CD8-positive, alpha-beta memory T cell (primary cell): ENCODE measurements at regions not wholly inside any gene's neighbourhood (a gene's known extent, or its start where the extent isn't known, plus 50 kb on each side); places are given as distances from the start of the nearest gene placed in this dataset.

Experiments
- CTCF ChIA-PET: fragments of 350-600 bp; sonication (Branson Sonifier 250); formaldehyde crosslinking; loops from one replicate; lab custom pipeline; 2021; ENCODE audit warnings: antibody characterized with exemption; lab: Charles Lee
- POLR2A ChIA-PET: fragments of 350-600 bp; sonication (Branson Sonifier 250); formaldehyde crosslinking; loops from one replicate; lab custom pipeline; 2021; ENCODE audit warnings: antibody characterized with exemption; lab: Charles Lee
- DNase-seq, 5 donors: peaks; one replicate each; pipeline versions ENCODE4 v3.0.0 to v3.0.0-alpha.2; 2020 to 2022; ENCODE audit warnings: mixed read lengths in 1 of 5
- H3K27ac ChIP-seq: one replicate; pipeline ENCODE4 v1.7.0; 2013; ENCODE audit warnings: low read depth, mild to moderate bottlenecking, low read length, moderate library complexity
- H3K27me3 ChIP-seq: 2 replicates; pipeline ENCODE4 v1.7.0; 2013; ENCODE audit warnings: low read length, mild to moderate bottlenecking; ENCODE audit not compliant: insufficient read depth, poor library complexity, severe bottlenecking
- H3K36me3 ChIP-seq: 2 replicates; pipeline ENCODE4 v1.7.0; 2013; ENCODE audit warnings: mild to moderate bottlenecking, low read length, moderate library complexity; ENCODE audit not compliant: insufficient read depth
- H3K4me1 ChIP-seq: 2 replicates; pipeline ENCODE4 v1.7.0; 2013; ENCODE audit warnings: mild to moderate bottlenecking, low read length, moderate library complexity; ENCODE audit not compliant: insufficient read depth
- H3K4me3 ChIP-seq: 2 replicates; pipeline ENCODE4 v1.7.0; 2013; ENCODE audit warnings: mild to moderate bottlenecking, low read length
- H3K9me3 ChIP-seq: 2 replicates; pipeline ENCODE4 v1.7.0; 2013; ENCODE audit warnings: mild to moderate bottlenecking, low read length
- H3K27ac Mint-ChIP-seq, 8 donors: one replicate each; pipeline ENCODE4 v1.8.0; 2020 to 2021; ENCODE audit warnings: mixed read lengths in 8 of 8, mild to moderate bottlenecking in 6 of 8, inconsistent platforms in 3 of 8, moderate library complexity in 3 of 8
- H3K27me3 Mint-ChIP-seq, 2 donors: one replicate each; pipeline ENCODE4 v1.8.0; 2020 to 2021; ENCODE audit warnings: mixed read lengths in 2 of 2, mild to moderate bottlenecking in 1 of 2, moderate library complexity in 1 of 2
- H3K36me3 Mint-ChIP-seq, 3 donors: one replicate each; pipeline ENCODE4 v1.8.0; 2020 to 2021; ENCODE audit warnings: mixed read lengths in 3 of 3, inconsistent platforms in 1 of 3, mild to moderate bottlenecking in 1 of 3
- H3K4me1 Mint-ChIP-seq, 3 donors: one replicate each; pipeline ENCODE4 v1.8.0; 2020 to 2021; ENCODE audit warnings: mixed read lengths in 3 of 3, inconsistent platforms in 1 of 3, mild to moderate bottlenecking in 1 of 3
- H3K4me3 Mint-ChIP-seq, 7 donors: one replicate each; pipeline ENCODE4 v1.8.0; 2020 to 2021; ENCODE audit warnings: mixed read lengths in 7 of 7, mild to moderate bottlenecking in 6 of 7, moderate library complexity in 4 of 7, inconsistent platforms in 2 of 7
- H3K9me3 Mint-ChIP-seq, 5 donors: one replicate each; pipeline ENCODE4 v1.8.0; 2020 to 2022; ENCODE audit warnings: mixed read lengths in 5 of 5, mild to moderate bottlenecking in 3 of 5, moderate library complexity in 2 of 5, inconsistent platforms in 1 of 5

GRCh38 chr11:122042981-122043380 is 73.0 kb downstream of the BLID start:
- Mint-ChIP-seq H3K4me1 (no peaks in the 10 kb centered on the region), H3K36me3 (no peaks in the 10 kb centered on the region), H3K27me3 (peaks cover 1 to 3% of the 10 kb centered on the region in 2 donors), H3K9me3 (peaks cover 0 to 3% (median 0%) of the 10 kb centered on the region in 5 donors), H3K4me3 (no peak overlapping the region), H3K27ac (no peak overlapping the region)
- POLR2A ChIA-PET, result no interaction called here
- H3K36me3 ChIP-seq, result no peaks in the 10 kb centered on the region
- H3K4me1 ChIP-seq, result no peaks in the 10 kb centered on the region
- no peak for DNase-seq
- H3K27ac ChIP-seq, result no peak overlapping the region
- no peaks in the 10 kb centered on the region for H3K9me3 ChIP-seq
- no peaks in the 10 kb centered on the region for H3K27me3 ChIP-seq
- no peak overlapping the region for H3K4me3 ChIP-seq
- CTCF ChIA-PET, result no interaction called here

GRCh38 chr11:122040464-122040863 is 75.6 kb downstream of the BLID start:
- CTCF ChIA-PET, result no interaction called here
- Mint-ChIP-seq H3K36me3 (no peaks in the 10 kb centered on the region), H3K4me3 (no peak overlapping the region), H3K27me3 (peaks cover 0 to 1% of the 10 kb centered on the region in 2 donors), H3K4me1 (no peaks in the 10 kb centered on the region), H3K27ac (no peak overlapping the region), H3K9me3 (peaks cover 0 to 3% (median 0%) of the 10 kb centered on the region in 5 donors)
- no peak overlapping the region for H3K4me3 ChIP-seq
- no peaks in the 10 kb centered on the region for H3K9me3 ChIP-seq
- no peaks in the 10 kb centered on the region for H3K4me1 ChIP-seq
- H3K27me3 ChIP-seq, result no peaks in the 10 kb centered on the region
- POLR2A ChIA-PET, result no interaction called here
- no peak for DNase-seq
- H3K36me3 ChIP-seq, result no peaks in the 10 kb centered on the region
- H3K27ac ChIP-seq, result no peak overlapping the region

- no peak overlapping the region for H3K27ac ChIP-seq
- H3K9me3 Mint-ChIP-seq, result peaks cover 0 to 3% (median 0%) of the 10 kb centered on the region in 5 donors
- no peak overlapping the region for H3K4me3 ChIP-seq
- H3K4me1 Mint-ChIP-seq, result no peaks in the 10 kb centered on the region
- H3K4me3 Mint-ChIP-seq, result no peak overlapping the region
- no peaks in the 10 kb centered on the region for H3K9me3 ChIP-seq
- ChIA-PET CTCF (no interaction called here), POLR2A (no interaction called here)
- H3K27ac Mint-ChIP-seq, result no peak overlapping the region
- no peak for DNase-seq
- no peaks in the 10 kb centered on the region for H3K4me1 ChIP-seq
- no peaks in the 10 kb centered on the region for H3K27me3 ChIP-seq
- no peaks in the 10 kb centered on the region for H3K36me3 Mint-ChIP-seq
- H3K36me3 ChIP-seq, result no peaks in the 10 kb centered on the region
- peaks cover 0 to 1% of the 10 kb centered on the region in 2 donors for H3K27me3 Mint-ChIP-seq
These were observed 77.5 kb downstream of the BLID start for GRCh38 chr11:122038543-122038942.

- Mint-ChIP-seq H3K36me3 (no peaks in the 10 kb centered on the region), H3K27ac (no peak overlapping the region), H3K9me3 (peaks cover 0 to 3% (median 0%) of the 10 kb centered on the region in 5 donors), H3K4me3 (no peak overlapping the region), H3K4me1 (no peaks in the 10 kb centered on the region), H3K27me3 (peaks cover 0 to 1% of the 10 kb centered on the region in 2 donors)
- no peaks in the 10 kb centered on the region for H3K4me1 ChIP-seq
- H3K9me3 ChIP-seq, result no peaks in the 10 kb centered on the region
- ChIA-PET POLR2A (no interaction called here), CTCF (no interaction called here)
- H3K4me3 ChIP-seq, result no peak overlapping the region
- no peak overlapping the region for H3K27ac ChIP-seq
- no peak for DNase-seq
- no peaks in the 10 kb centered on the region for H3K36me3 ChIP-seq
- no peaks in the 10 kb centered on the region for H3K27me3 ChIP-seq
These were observed 78.1 kb downstream of the BLID start for GRCh38 chr11:122037911-122038310.

GRCh38 chr11:122036493-122036892 is 79.5 kb downstream of the BLID start:
- H3K27ac ChIP-seq, result no peak overlapping the region
- Mint-ChIP-seq H3K9me3 (peaks cover 0 to 3% (median 0%) of the 10 kb centered on the region in 5 donors), H3K36me3 (no peaks in the 10 kb centered on the region), H3K27me3 (peaks cover 0 to 1% of the 10 kb centered on the region in 2 donors), H3K27ac (no peak overlapping the region), H3K4me1 (no peaks in the 10 kb centered on the region), H3K4me3 (no peak overlapping the region)
- H3K4me1 ChIP-seq, result no peaks in the 10 kb centered on the region
- DNase-seq, result no peak
- ChIA-PET POLR2A (no interaction called here), CTCF (no interaction called here)
- H3K27me3 ChIP-seq, result no peaks in the 10 kb centered on the region
- H3K9me3 ChIP-seq, result no peaks in the 10 kb centered on the region
- H3K36me3 ChIP-seq, result no peaks in the 10 kb centered on the region
- no peak overlapping the region for H3K4me3 ChIP-seq

GRCh38 chr11:122036018-122036417 is 80.0 kb downstream of the BLID start:
- H3K9me3 ChIP-seq, result no peaks in the 10 kb centered on the region
- H3K4me3 Mint-ChIP-seq, result no peak overlapping the region
- H3K27ac Mint-ChIP-seq, result no peak overlapping the region
- no peaks in the 10 kb centered on the region for H3K36me3 ChIP-seq
- no peak for DNase-seq
- no peak overlapping the region for H3K4me3 ChIP-seq
- H3K27me3 ChIP-seq, result no peaks in the 10 kb centered on the region
- no peaks in the 10 kb centered on the region for H3K4me1 Mint-ChIP-seq
- ChIA-PET POLR2A (no interaction called here), CTCF (no interaction called here)
- no peaks in the 10 kb centered on the region for H3K4me1 ChIP-seq
- peaks cover 0 to 1% of the 10 kb centered on the region in 2 donors for H3K27me3 Mint-ChIP-seq
- no peak overlapping the region for H3K27ac ChIP-seq
- H3K36me3 Mint-ChIP-seq, result no peaks in the 10 kb centered on the region
- peaks cover 0 to 3% (median 0%) of the 10 kb centered on the region in 5 donors for H3K9me3 Mint-ChIP-seq

GRCh38 chr11:122033631-122034030 is 82.4 kb downstream of the BLID start:
- H3K4me1 ChIP-seq, result no peaks in the 10 kb centered on the region
- ChIA-PET POLR2A (no interaction called here), CTCF (no interaction called here)
- Mint-ChIP-seq H3K4me3 (no peak overlapping the region), H3K27ac (no peak overlapping the region), H3K36me3 (no peaks in the 10 kb centered on the region), H3K4me1 (no peaks in the 10 kb centered on the region), H3K9me3 (no peaks in the 10 kb centered on the region), H3K27me3 (peaks cover 0 to 1% of the 10 kb centered on the region in 2 donors)
- no peaks in the 10 kb centered on the region for H3K36me3 ChIP-seq
- H3K9me3 ChIP-seq, result no peaks in the 10 kb centered on the region
- no peak for DNase-seq
- no peaks in the 10 kb centered on the region for H3K27me3 ChIP-seq
- no peak overlapping the region for H3K27ac ChIP-seq
- H3K4me3 ChIP-seq, result no peak overlapping the region

- Histone ChIP-seq H3K9me3 (no peaks in the 10 kb centered on the region), H3K4me3 (no peak overlapping the region), H3K36me3 (no peaks in the 10 kb centered on the region), H3K27me3 (no peaks in the 10 kb centered on the region), H3K27ac (no peak overlapping the region), H3K4me1 (no peaks in the 10 kb centered on the region)
- POLR2A ChIA-PET, result no interaction called here
- CTCF ChIA-PET, result no interaction called here
- Mint-ChIP-seq H3K4me3 (no peak overlapping the region), H3K27me3 (peaks cover 0 to 1% of the 10 kb centered on the region in 2 donors), H3K27ac (no peak overlapping the region), H3K4me1 (no peaks in the 10 kb centered on the region), H3K9me3 (no peaks in the 10 kb centered on the region), H3K36me3 (no peaks in the 10 kb centered on the region)
- no peak for DNase-seq
These were observed 82.8 kb downstream of the BLID start for GRCh38 chr11:122033193-122033592.

GRCh38 chr11:122032317-122032716 is 83.7 kb downstream of the BLID start:
- no peaks in the 10 kb centered on the region for H3K27me3 ChIP-seq
- no peak overlapping the region for H3K27ac ChIP-seq
- Mint-ChIP-seq H3K4me1 (no peaks in the 10 kb centered on the region), H3K27ac (no peak overlapping the region), H3K27me3 (peaks cover 0 to 1% of the 10 kb centered on the region in 2 donors), H3K9me3 (no peaks in the 10 kb centered on the region), H3K36me3 (no peaks in the 10 kb centered on the region), H3K4me3 (no peak overlapping the region)
- H3K9me3 ChIP-seq, result no peaks in the 10 kb centered on the region
- no peak overlapping the region for H3K4me3 ChIP-seq
- no peaks in the 10 kb centered on the region for H3K36me3 ChIP-seq
- no peaks in the 10 kb centered on the region for H3K4me1 ChIP-seq
- DNase-seq, result no peak
- CTCF ChIA-PET, result no interaction called here
- POLR2A ChIA-PET, result no interaction called here
